Mucosa of descending colon (tissue), 3 donors: ENCODE measurements at regions not wholly inside any gene's neighbourhood (a gene's known extent, or its start where the extent isn't known, plus 50 kb on each side); places are given as distances from the start of the nearest gene placed in this dataset.

Experiments
- ATAC-seq: fragments of 200-7000 bp; cut with Tn5 transposase; one replicate; pipeline ENCODE4 v1.9.1; 2020; ENCODE audit warnings: mild to moderate bottlenecking, moderate library complexity
- DNase-seq, 3 donors: peaks; one replicate each; pipeline ENCODE4 v3.0.0-alpha.2; 2020
- H3K36me3 ChIP-seq: fragments of 200-600 bp; one replicate; pipeline ENCODE4 v1.8.0; 2021; ENCODE audit warnings: low read depth, mild to moderate bottlenecking
- H3K4me1 ChIP-seq: fragments of 200-600 bp; one replicate; pipeline ENCODE4 v1.8.0; 2021; ENCODE audit warnings: low read depth, mild to moderate bottlenecking
- H3K4me3 ChIP-seq: fragments of 200-600 bp; one replicate; pipeline ENCODE4 v1.8.0; 2021; ENCODE audit warnings: mild to moderate bottlenecking
- H3K9me3 ChIP-seq: fragments of 200-600 bp; one replicate; pipeline ENCODE4 v1.8.0; 2021; ENCODE audit warnings: mild to moderate bottlenecking
- CTCF ChIP-seq: fragments of 200-600 bp; IDR thresholded peaks from one replicate; pipeline ENCODE4 v1.8.0; 2022; ENCODE audit warnings: antibody characterized with exemption, mild to moderate bottlenecking
- intact Hi-C, 2 donors: fragments of 100-400 bp; cut with DNase I in 1 of 2; cut with micrococcal nuclease in 1 of 2; formaldehyde crosslinking; loops; one replicate each; pipeline versions ENCODE4 v1.11.0 to v1.11.1; 2022; cut with DNase I, micrococcal nuclease
- donor health status: DM: no; HTN: no; CAD: no; lungs with moderate emphysema.
- donor health status: DM: no; HTN: no; CAD: no.
- donor health status: DM: no; HTN: yes; CAD: no.

- Histone ChIP-seq H3K4me3 (no peak overlapping the region), H3K36me3 (no peaks in the 10 kb centered on the region), H3K4me1 (no peaks in the 10 kb centered on the region), H3K9me3 (peaks cover 6% of the 10 kb centered on the region)
- ATAC-seq: no peak
- no peak for TF ChIP-seq CTCF
- no peak for DNase-seq
- intact Hi-C loops: no loop called here
These were observed 584.0 kb downstream of the QKI start for GRCh38 chr6:163998496-163998895.

GRCh38 chr6:163996491-163996890, 582.0 kb downstream of the QKI start:
- TF ChIP-seq CTCF: no peak
- intact Hi-C loops: no loop called here
- no peaks in the 10 kb centered on the region for H3K36me3 ChIP-seq
- DNase-seq: no peak
- ATAC-seq: no peak
- no peaks in the 10 kb centered on the region for H3K4me1 ChIP-seq
- H3K9me3 ChIP-seq: peaks cover 4% of the 10 kb centered on the region
- no peak overlapping the region for H3K4me3 ChIP-seq

GRCh38 chr6:163994566-163994965, 580.0 kb downstream of the QKI start:
- intact Hi-C loops: no loop called here
- ATAC-seq (no peak), DNase-seq (no peak)
- TF ChIP-seq CTCF: no peak
- Histone ChIP-seq H3K4me1 (no peaks in the 10 kb centered on the region), H3K9me3 (no peaks in the 10 kb centered on the region), H3K4me3 (no peak overlapping the region), H3K36me3 (no peaks in the 10 kb centered on the region)

- Histone ChIP-seq H3K9me3 (no peaks in the 10 kb centered on the region), H3K36me3 (no peaks in the 10 kb centered on the region), H3K4me1 (no peaks in the 10 kb centered on the region), H3K4me3 (no peak overlapping the region)
- DNase-seq: no peak
- ATAC-seq: no peak
- TF ChIP-seq CTCF: no peak
- intact Hi-C loops: no loop called here
These were observed 578.2 kb downstream of the QKI start for GRCh38 chr6:163992701-163993100.

- DNase-seq (no peak), ATAC-seq (no peak)
- Histone ChIP-seq H3K4me1 (no peaks in the 10 kb centered on the region), H3K9me3 (no peaks in the 10 kb centered on the region), H3K36me3 (no peaks in the 10 kb centered on the region), H3K4me3 (no peak overlapping the region)
- no peak for TF ChIP-seq CTCF
- intact Hi-C loops: no loop called here
These were observed 577.5 kb downstream of the QKI start for GRCh38 chr6:163992056-163992455.

- Histone ChIP-seq H3K4me1 (no peaks in the 10 kb centered on the region), H3K36me3 (no peaks in the 10 kb centered on the region), H3K4me3 (no peak overlapping the region), H3K9me3 (no peaks in the 10 kb centered on the region)
- no peak for TF ChIP-seq CTCF
- intact Hi-C loops: no loop called here
- no peak for ATAC-seq
- DNase-seq: no peak
These were observed 576.8 kb downstream of the QKI start for GRCh38 chr6:163991321-163991720.
